GM20000 (cell line): ENCODE measurements at regions not wholly inside any gene's neighbourhood (a gene's known extent, or its start where the extent isn't known, plus 50 kb on each side); places are given as distances from the start of the nearest gene placed in this dataset.
A peak's percentile ranks its signal among the peaks of the same experiment; 100 is the strongest.

Experiments
- DNase-seq: peaks from one replicate; pipeline ENCODE4 v3.0.0; 2012; ENCODE audit warnings: low spot score
- CTCF ChIP-seq: IDR thresholded peaks from 2 replicates; pipeline ENCODE4 v1.5.1; 2012; ENCODE audit warnings: mild to moderate bottlenecking, control low read depth; ENCODE audit errors: extremely low read depth, missing control alignments

- no peak for DNase-seq
- no peak for TF ChIP-seq CTCF
Observed at GRCh38 chr2:215554689-215555498, 119.0 kb upstream of the FN1 start.

GRCh38 chr2:215553946-215554345 lies 118.1 kb upstream of the FN1 start:
- DNase-seq = peak; percentile 10
- TF ChIP-seq CTCF = peak; percentile 33

DNA sequence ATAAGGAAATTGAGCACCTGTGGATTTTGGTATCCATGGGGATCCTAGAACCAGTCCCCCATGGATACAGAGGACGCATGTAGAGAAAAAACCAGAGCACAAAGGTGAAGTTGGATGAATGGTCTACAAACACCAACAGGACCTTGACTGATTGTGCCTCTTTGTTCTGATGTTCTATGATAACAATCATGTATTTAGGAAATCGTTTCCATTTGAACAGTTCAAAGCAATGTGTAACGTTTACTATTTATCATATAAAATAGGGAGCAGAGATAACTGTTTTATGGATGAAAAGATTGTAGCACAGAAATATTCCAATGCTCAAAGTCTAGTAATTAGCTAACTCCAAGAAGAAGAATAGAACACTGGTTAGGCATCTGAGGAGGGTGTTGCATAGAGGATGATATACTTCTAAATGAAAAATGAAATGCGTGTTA lies 116.3 kb upstream of the FN1 start:
- no peak for TF ChIP-seq CTCF
- DNase-seq = no peak

- no peak for TF ChIP-seq CTCF
- DNase-seq = no peak
Observed at GRCh38 chr2:215550331-215550730, 114.5 kb upstream of the FN1 start.

DNA sequence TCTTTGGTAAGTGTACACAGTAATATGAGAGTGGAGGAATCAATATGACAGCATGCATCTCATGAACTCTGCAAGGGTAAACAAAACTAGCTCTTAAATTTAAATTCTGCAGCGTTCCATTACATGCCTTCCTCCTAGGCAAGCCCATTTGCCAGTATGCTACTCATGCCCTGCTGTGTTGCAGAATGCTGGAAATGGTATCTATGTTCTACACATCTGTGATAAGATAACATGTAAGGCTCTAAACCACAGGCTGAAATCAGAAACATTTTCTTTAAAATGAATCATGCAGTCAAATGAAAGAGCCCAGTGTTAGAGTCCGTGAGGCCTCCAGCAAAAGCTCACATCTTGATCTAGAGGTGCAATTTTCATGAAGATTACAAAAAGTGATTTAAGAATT lies 112.8 kb upstream of the FN1 start:
- DNase-seq = no peak
- TF ChIP-seq CTCF = no peak

- DNase-seq = no peak
- TF ChIP-seq CTCF = no peak
Observed at GRCh38 chr2:215542690-215543089, 106.8 kb upstream of the FN1 start.

DNA sequence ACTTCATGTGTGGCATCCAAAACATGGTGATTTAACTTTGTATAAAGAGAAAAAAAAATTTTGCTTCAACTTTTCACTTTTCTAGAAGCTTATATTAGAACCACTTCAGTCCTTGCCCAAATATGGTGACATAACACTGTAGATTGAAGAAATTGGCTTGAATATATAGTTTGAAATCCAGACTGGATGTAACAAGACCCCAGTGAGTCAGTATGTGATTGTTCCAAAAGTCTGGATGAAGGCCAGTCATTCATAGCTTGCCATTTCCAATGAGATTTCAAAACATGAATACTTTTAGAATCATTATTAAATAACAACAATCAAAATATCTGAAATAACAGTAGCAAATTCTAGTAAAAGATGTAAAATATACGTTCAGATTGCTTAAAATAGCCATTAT lies 104.8 kb upstream of the FN1 start:
- no peak for TF ChIP-seq CTCF
- no peak for DNase-seq
